H54 (cell line): ENCODE measurements at regions not wholly inside any gene's neighbourhood (a gene's known extent, or its start where the extent isn't known, plus 50 kb on each side); places are given as distances from the start of the nearest gene placed in this dataset.
"Not testable (repeated sequence)": the region's sequence is repeated elsewhere in the genome, so short reads cannot be mapped to it uniquely, and the experiment has no call there.

Source experiments
- DNase-seq: peaks from one replicate; pipeline ENCODE4 v3.0.0; 2011; ENCODE audit warnings: low spot score, mixed read lengths; ENCODE audit not compliant: insufficient read length
- FAIRE-seq: peaks from 3 replicates; lab custom pipeline; 2011; peaks lifted over from hg19 to GRCh38; lab: Jason Lieb, UNC
- POLR2A ChIP-seq: IDR thresholded peaks from 2 replicates; pipeline ENCODE4 v1.6.1; 2011; ENCODE audit warnings: low read depth, mild to moderate bottlenecking, low read length

DNA sequence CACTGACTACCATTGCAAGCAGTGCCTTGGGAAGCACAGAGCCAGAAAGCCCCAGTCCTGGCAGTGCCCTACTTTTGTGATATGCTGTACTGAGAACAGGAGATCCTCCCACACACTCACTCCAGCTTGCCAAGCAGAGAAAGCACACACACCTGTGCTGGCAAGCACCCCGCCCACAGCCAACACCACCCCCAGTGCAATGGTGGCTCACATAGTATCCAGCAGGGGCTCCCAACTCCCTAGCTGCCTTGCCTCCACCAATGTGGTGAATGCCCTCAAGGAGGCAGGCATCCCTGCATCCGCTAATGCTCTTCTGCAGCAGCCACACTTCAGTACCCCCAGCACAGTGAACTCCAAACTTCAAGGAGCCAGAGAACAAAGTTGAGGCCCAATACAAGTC lies 1655.8 kb downstream of the SUCLG1 start:
- TF ChIP-seq POLR2A: no peak
- FAIRE-seq (no peak), DNase-seq (no peak)

DNA sequence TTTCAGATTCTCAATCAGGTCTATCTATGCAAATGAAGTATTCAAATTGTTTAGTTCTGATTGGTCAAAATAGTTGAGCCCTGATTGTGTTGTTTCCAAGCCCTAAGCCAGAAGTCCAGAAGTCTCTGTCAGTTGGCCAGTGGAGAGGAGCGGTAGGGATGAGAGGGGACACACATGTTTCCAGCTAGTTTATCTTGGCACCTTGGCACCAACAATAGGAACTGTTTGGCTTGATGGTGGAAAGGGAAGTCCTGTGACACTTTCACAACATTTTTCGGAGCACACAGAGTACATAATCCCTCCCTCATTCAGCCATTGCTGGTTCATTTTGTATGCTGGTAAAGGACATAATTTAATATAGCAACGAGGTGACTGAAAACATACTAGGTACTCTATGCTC lies 1661.6 kb downstream of the SUCLG1 start:
- TF ChIP-seq POLR2A: no peak
- FAIRE-seq: no peak

DNA sequence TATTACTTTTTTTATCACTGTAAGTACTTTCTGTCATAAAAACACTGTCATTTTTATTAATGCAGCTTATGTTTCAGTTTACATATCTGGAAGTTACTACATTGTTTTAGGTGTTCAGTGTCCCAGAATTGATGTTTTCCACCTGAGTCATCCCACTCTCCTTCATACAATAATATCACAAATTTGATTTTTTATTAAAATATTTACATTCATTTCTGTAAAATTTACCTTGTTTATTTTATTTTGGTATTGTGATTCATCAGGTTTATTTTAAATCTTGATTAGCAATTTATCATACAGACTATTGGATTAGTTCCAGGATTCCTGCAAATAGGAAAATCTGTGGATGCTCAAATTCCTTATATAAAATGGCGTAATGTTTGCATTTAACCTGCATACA lies 1662.9 kb downstream of the SUCLG1 start:
- no peak for TF ChIP-seq POLR2A
- FAIRE-seq (no peak), DNase-seq (no peak)

More for the DNA sequence above, 1661.6 kb downstream of the SUCLG1 start:
- no peak for DNase-seq

DNA sequence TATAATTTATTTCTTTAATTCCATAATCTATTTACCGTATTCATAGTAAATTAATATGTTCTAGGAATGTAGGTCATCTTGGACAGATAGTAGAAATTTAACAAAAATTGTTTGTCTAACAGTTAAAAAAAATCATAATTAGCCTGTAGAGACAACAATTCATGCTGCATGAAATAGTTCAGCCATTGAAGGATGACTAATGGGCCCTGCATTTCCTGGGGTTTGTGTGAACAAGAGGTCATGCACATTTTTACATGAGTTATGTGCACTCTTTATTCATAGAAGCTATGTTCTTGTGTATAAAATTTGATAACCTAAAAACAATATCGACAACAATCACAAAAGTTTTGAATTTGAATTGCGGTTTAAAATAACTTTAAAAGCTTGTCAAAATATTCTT lies 1663.6 kb downstream of the SUCLG1 start:
- TF ChIP-seq POLR2A: no peak
- FAIRE-seq: peak; percentile 92
- peak; percentile 13 for DNase-seq

DNA sequence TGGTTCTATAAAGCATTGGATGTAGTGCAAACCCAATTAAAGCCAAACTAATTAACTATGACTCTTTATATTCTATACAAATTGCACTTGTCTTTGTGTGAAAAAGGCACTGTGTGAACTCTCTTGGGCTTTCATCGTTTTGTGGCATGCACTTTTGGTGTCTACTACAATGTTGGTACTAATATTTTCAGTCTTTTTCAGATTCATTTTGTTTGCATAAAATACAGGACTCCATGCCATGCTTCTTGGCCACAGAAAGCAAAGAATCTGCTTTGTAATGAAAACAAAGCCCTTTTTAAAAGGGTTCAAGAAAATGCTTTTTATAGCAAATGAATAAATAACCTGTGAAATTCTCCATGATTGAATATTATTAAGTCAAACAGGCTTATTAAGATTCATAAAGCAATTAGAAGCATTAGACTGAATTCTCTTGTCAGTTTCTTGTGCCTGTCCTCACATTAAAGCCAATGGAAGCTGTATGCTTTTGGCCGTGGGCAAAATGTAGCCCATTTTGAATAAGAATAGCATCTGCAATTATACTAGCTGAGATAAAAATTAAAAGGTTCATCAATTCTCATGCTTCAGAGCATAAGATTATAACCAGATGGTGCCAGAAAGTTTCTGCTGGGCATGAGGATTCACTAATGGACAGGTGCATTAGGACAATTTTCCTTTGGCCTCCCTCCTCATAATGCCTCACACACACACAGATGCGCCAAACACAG lies 1665.2 kb downstream of the SUCLG1 start:
- no peak for FAIRE-seq
- DNase-seq: no peak
- TF ChIP-seq POLR2A: no peak

DNA sequence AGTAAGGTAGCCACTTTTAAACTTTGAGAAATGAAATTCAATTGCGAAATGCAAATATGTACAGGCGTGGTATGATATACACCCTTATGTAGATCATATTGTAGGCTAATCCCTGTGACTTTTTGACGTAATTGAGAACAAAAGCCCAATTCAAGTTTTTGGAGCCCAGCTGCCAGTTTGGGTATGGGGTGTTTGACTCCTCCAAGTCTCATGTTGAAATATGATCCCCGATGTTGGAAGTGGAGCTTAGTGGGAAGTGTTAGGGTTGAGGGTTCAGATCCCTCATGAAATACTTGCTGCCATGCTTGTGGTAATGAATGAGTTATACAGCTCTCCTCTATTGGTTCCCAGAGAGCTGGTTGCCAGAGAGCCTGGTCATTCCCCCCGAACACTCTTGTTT lies 1666.8 kb downstream of the SUCLG1 start:
- no peak for DNase-seq
- FAIRE-seq: no peak
- no peak for TF ChIP-seq POLR2A

DNA sequence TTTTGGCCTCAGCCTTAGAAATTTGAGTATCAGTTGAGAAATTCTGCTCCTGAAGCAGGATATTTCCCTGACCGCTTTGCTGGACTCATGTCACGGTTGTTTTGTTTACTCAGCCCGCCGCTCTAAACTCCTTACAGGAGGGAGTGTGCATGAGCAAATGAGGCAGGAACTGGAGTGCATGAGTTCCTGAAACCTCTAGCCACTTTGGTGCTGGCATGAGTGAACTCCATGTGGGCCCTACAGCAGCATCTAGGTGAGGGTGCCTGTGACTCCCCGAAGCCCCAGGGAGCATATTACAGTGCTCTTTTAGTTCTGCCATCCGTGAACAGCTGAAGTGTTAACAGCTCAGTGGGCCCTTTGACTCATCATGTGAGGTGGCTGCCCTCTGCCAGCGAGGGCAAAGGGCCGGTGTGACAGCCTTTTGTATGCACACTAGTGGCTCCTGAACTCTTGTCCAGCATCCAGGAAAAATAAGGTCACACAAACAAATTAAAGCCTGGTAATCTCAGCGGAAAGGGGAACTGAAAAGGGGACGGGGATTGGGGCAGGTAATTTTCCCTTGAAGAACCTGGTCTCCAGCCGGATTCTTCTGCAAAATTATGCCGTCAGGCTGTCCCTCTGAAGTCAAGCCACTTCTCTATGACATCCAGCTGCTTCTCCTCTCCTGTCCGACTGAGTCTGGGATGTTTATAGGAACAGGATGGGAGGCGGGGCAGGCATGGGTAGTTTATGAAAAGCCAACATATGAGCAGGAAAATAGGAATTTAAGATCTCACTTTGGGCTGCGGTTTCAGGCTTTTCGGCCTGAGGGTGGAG lies 1668.7 kb downstream of the SUCLG1 start:
- TF ChIP-seq POLR2A: no peak
- DNase-seq (peak; percentile 5), FAIRE-seq (peak; percentile 98)

DNA sequence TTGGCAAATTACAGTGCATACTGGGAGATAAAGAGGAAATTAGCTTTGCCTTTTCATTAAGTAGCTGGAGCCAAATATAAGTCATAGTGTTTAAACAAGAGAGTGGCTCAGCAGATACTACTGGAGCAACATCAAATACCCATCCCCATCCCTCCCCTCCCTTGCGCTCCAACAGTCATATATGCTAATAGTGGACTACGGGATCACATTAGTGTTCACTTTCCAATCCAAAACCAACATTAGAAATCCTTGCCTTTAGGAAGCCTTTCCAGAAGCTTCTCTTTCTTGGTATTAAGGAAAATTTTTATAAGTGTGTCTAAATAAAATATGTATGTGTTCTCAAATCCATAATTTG lies 1669.3 kb downstream of the SUCLG1 start:
- TF ChIP-seq POLR2A: no peak
- no peak for FAIRE-seq
- no peak for DNase-seq

DNA sequence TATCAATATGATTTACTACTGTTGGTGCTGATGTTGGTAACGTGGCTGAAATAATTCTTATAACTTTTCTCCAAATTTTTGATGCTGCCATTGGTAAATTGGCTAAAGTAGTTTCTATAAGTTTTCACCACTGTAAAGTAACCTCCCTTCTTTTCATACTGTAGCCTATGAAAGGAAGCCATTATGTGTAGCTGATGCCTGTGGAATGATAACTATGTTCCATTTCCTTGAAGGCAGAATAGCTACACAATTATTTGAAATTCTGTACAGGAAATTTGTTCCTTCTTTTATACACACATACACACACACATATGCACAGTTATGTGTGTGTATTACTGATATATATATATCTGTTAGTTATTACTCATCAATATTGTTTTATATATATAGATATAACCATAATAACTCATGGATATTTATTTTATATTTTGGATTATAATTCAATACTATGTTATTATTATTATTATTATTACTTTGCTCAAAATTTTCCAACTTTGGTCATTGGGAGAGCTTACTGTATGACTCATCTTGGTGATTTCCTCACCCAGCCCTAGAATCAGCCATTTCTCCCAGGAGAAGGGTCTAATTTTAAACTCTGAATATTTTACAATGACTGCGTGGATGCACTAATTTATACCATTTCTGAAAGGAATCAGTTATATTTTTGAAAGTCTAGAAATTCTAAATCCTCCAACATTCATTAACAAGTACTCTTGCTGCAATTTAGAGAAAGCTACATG lies 1677.7 kb downstream of the SUCLG1 start:
- DNase-seq: no peak
- TF ChIP-seq POLR2A: no peak
- no peak for FAIRE-seq

DNA sequence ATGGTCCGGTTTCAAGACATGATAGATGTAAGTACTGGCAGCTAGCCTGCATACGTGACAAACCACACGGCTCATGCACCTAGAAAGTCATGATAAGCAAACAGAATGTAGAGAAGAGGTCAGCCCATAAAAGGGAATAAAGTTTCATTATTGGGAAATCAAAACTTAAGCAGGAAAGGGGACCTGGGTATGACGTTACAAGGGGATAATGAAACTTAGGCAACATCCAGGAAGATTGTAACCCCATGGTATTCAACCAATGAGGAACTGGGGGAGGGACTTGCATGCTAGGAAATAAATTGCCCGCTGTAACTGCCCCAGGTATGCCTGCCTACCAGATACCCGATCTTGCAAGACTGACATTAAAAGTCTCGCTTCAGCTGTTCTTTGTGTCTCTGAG lies 1679.0 kb downstream of the SUCLG1 start:
- DNase-seq (no peak), FAIRE-seq (no peak)
- TF ChIP-seq POLR2A: no peak

DNA sequence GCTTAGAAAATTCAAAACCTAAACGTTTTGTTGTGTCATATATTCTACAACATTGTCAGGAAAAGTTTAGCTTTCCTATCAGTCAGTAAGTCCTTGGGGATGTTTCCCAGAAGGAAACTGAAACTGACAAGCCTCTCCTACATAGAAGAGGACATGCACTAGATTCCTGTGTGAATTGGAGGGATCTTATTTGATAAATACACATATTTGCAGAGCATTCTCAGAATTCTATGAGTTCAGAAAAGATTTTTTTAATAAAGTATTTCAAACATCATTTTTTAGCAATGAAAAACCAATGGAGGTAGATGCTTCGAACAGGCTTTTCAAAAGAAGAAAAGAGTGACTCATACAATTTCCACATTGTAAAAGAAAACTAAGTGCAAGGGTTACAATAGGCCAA lies 1706.7 kb downstream of the SUCLG1 start:
- DNase-seq (no peak), FAIRE-seq (no peak)
- no peak for TF ChIP-seq POLR2A

DNA sequence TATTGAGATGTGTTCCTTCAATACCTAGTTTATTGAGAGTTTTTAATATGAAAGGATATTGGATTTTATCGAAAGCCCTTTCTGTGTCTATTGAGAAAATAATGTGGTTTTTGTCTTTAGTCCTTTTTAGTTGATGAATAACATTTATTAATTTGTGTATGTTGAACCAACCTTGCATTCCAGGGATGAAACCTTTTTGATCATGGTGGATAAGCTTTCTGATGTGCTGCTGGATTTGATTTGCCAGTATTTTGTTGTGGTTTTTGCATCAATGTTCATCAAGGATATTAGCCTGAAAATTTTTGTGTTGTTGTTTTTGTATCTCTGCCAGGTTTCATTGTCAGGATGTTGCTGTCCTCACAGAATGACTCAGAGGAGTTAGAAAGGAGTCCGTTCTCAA lies 1710.4 kb downstream of the SUCLG1 start:
- DNase-seq: no peak
- no peak for TF ChIP-seq POLR2A
- FAIRE-seq: no peak

DNA sequence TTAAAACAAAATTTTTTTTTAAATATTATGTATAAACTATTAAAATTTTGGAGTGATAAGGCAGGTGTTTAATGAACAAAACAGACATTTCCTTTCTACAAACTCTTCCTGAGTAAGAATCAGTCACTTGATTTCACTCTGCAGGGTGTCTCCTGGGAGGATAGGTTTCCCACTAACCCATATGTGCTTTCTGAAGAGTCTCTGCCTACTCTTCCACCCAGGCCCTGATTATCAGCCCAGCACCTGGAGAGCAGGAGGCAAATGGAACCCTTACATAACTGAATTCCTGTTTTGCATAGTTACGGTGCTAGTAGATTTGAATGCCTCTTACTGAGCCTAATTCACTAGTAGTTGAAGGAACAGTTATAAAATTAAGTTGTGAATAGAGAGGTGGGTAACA lies 1718.6 kb downstream of the SUCLG1 start:
- DNase-seq (no peak), FAIRE-seq (no peak)
- no peak for TF ChIP-seq POLR2A

DNA sequence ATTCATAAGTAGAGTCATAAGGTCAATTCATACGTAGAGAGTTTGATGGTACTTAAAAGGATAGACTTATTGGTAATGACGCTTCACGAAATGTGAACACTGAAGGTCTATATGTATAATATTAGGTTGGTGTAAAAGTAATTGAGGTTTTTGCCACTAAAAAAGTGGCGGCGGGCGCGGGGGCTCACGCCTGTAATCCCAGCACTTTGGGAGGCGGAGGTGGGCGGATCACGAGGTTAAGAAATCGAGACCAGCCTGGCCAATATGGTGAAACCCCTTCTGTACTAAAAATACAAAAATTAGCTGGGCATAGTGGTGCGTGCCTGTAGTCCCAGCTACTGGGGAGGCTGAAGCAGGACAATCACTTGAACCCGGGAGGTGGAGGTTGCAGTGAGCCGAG lies 1721.1 kb downstream of the SUCLG1 start:
- FAIRE-seq, DNase-seq: not testable (repeated sequence)
